ENCODE measurements at regions not wholly inside any gene's neighbourhood (a gene's known extent, or its start where the extent isn't known, plus 50 kb on each side); places are given as distances from the start of the nearest gene placed in this dataset.

DNA sequence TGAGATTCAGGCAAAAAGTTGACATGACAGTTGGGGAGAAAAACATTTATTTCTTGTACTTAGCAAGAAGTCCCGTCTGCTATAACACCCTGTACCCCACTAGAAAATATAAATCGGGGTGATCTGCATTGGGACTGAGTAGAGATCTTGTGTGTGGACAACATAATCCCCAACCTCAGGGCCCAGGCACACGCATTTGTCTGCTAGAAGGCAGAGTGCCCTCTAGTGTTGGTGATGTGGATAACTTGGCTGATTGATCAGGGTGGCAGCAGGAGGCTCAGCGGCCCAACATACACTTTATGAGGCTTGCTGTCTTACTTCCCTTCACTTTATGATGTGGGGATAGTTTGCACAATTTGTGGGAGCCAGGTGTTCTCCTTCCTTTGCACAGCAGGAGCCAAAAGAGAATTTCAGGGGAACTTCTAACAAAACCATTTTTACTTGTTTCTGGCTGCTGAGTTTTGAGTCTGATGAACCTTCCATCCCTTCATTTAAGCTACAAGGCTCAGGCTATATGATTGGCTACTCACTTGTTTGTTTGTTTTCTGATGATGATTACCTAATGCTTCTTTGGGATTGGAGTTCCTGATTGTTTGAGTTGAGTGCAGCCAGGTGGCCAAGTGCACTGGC is 263.2 kb downstream of the DMAC1 start:
- TF ChIP-seq ZNF274 (IDR thresholded peaks at IDR 0.05; ENCODE audit: borderline replicate concordance, extremely low read depth, low read length) (no peak), EP300 (IDR thresholded peaks at IDR 0.05; ENCODE audit: borderline replicate concordance in 1 of 2, low read depth in 2 of 2, low read length in 2 of 2) (no peak), TAF7 (optimal IDR thresholded peaks at IDR 0.05; ENCODE audit: borderline replicate concordance, low read depth, low read length) (no peak)
- TF ChIP-seq, protein P1, sequence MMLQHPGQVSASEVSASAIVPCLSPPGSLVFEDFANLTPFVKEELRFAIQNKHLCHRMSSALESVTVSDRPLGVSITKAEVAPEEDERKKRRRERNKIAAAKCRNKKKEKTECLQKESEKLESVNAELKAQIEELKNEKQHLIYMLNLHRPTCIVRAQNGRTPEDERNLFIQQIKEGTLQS (IDR thresholded peaks at IDR 0.05; ENCODE audit: insufficient read depth, low read depth, low read length): no peak

Measured in H1 (cell line).